IMR-90 (cell line): ENCODE measurements at regions not wholly inside any gene's neighbourhood (a gene's known extent, or its start where the extent isn't known, plus 50 kb on each side); places are given as distances from the start of the nearest gene placed in this dataset.

Experiments used
- ATAC-seq: fragments of 200-7000 bp; cut with Tn5 transposase; 2 replicates; pipeline ENCODE4 v1.9.1; 2020; ENCODE audit warnings: low read depth, mild to moderate bottlenecking, moderate library complexity
- BruUV-seq: library from RNA; stranded (reverse); fragments of 400-500 nt; replicated peaks from 2 replicates; lab custom pipeline; 2021; lab: Mats Ljungman, UMichigan
- CTCF ChIA-PET: fragments of 300-600 bp; formaldehyde crosslinking; extraction: SDS; loops from one replicate; lab custom pipeline; 2021; ENCODE audit warnings: antibody characterized with exemption; lab: Yijun Ruan, JAX
- POLR2A ChIA-PET: fragments of 300-600 bp; sonication (Branson Sonifier 250); formaldehyde crosslinking; loops from one replicate; lab custom pipeline; 2022; ENCODE audit warnings: antibody characterized with exemption; ENCODE audit not compliant: unreplicated experiment; lab: Charles Lee
- DNase-seq: peaks from one replicate; pipeline ENCODE4 v3.0.0; 2013
- H2AFZ ChIP-seq: replicated peaks from 2 replicates; pipeline ENCODE3; 2013; ENCODE audit warnings: low read length, mild to moderate bottlenecking; ENCODE audit not compliant: poor library complexity
- H2AK5ac ChIP-seq: 2 replicates; pipeline ENCODE4 v1.6.1; 2013; ENCODE audit warnings: low read depth, low read length, inconsistent platforms
- H2AK9ac ChIP-seq: replicated peaks from 2 replicates; pipeline ENCODE3; 2013; ENCODE audit warnings: mild to moderate bottlenecking, low read depth, low read length, moderate library complexity; ENCODE audit not compliant: poor library complexity
- H2BK120ac ChIP-seq: 2 replicates; pipeline ENCODE4 v1.6.1; 2013; ENCODE audit warnings: low read depth, low read length, inconsistent platforms
- H2BK15ac ChIP-seq: 3 replicates; pipeline ENCODE4 v1.6.1; 2013; ENCODE audit warnings: low read depth, low read length, inconsistent platforms
- H2BK20ac ChIP-seq: 2 replicates; pipeline ENCODE4 v1.6.1; 2013; ENCODE audit warnings: low read depth, mild to moderate bottlenecking, inconsistent platforms, low read length, moderate library complexity
- H2BK5ac ChIP-seq: 2 replicates; pipeline ENCODE4 v1.6.1; 2013; ENCODE audit warnings: mild to moderate bottlenecking, low read depth, low read length, inconsistent platforms; ENCODE audit not compliant: poor library complexity, severe bottlenecking
- H3K14ac ChIP-seq: replicated peaks from 2 replicates; pipeline ENCODE4 v1.6.1; 2013; ENCODE audit warnings: low read depth, low read length, inconsistent platforms
- H3K18ac ChIP-seq: 2 replicates; pipeline ENCODE4 v1.6.1; 2013; ENCODE audit warnings: low read depth, low read length, control low read depth
- H3K23ac ChIP-seq: 2 replicates; pipeline ENCODE4 v1.6.1; 2013; ENCODE audit warnings: low read depth, low read length, inconsistent platforms
- H3K27ac ChIP-seq: 2 replicates; pipeline ENCODE4 v1.5.1; 2013; ENCODE audit warnings: mild to moderate bottlenecking, control low read depth, low read length; ENCODE audit not compliant: insufficient read depth
- H3K27me3 ChIP-seq: 2 replicates; pipeline ENCODE4 v1.6.1; 2013; ENCODE audit warnings: low read length; ENCODE audit not compliant: control insufficient read depth, insufficient read depth
- H3K36me3 ChIP-seq: 2 replicates; pipeline ENCODE4 v1.6.1; 2013; ENCODE audit warnings: low read length, mixed read lengths; ENCODE audit not compliant: control insufficient read depth, insufficient read depth
- H3K4ac ChIP-seq: 2 replicates; pipeline ENCODE4 v1.6.1; 2013; ENCODE audit warnings: low read depth, low read length, inconsistent platforms
- H3K4me1 ChIP-seq: 2 replicates; pipeline ENCODE4 v1.6.1; 2013; ENCODE audit warnings: low read length, mixed read lengths; ENCODE audit not compliant: control insufficient read depth, insufficient read depth
- H3K4me2 ChIP-seq: 2 replicates; pipeline ENCODE4 v1.6.1; 2013; ENCODE audit warnings: low read depth, mild to moderate bottlenecking, control low read depth, low read length, moderate library complexity
- H3K4me3 ChIP-seq: 2 replicates; pipeline ENCODE4 v1.5.1; 2013; ENCODE audit warnings: low read depth, mild to moderate bottlenecking, control low read depth, low read length, moderate library complexity; ENCODE audit not compliant: insufficient read depth
- H3K56ac ChIP-seq: 2 replicates; pipeline ENCODE4 v1.6.1; 2013; ENCODE audit warnings: low read length, inconsistent platforms; ENCODE audit not compliant: insufficient read depth; ENCODE audit errors: extremely low read depth
- H3K79me1 ChIP-seq, 2 experiments: 2 replicates each; pipeline ENCODE4 v1.6.1; 2013; ENCODE audit warnings: low read length in 2 of 2, inconsistent platforms in 1 of 2, low read depth in 1 of 2
- H3K9ac ChIP-seq: 2 replicates; pipeline ENCODE4 v1.6.1; 2013; ENCODE audit warnings: low read depth, low read length, control low read depth
- H3K9me1 ChIP-seq: 2 replicates; pipeline ENCODE4 v1.6.1; 2013; ENCODE audit warnings: low read length, inconsistent platforms; ENCODE audit not compliant: insufficient read depth
- H3K9me3 ChIP-seq: 2 replicates; pipeline ENCODE4 v1.6.1; 2013; ENCODE audit warnings: low read length; ENCODE audit not compliant: control insufficient read depth, insufficient read depth
- H4K20me1 ChIP-seq: 2 replicates; pipeline ENCODE4 v1.6.1; 2013; ENCODE audit warnings: low read length, inconsistent platforms; ENCODE audit not compliant: insufficient read depth
- H4K5ac ChIP-seq: 2 replicates; pipeline ENCODE4 v1.6.1; 2013; ENCODE audit warnings: mild to moderate bottlenecking, low read depth, low read length, control low read depth
- H4K8ac ChIP-seq, 2 experiments: 2 replicates each; pipeline ENCODE4 v1.6.1; 2013; ENCODE audit warnings: low read depth in 2 of 2, low read length in 2 of 2, control low read depth in 1 of 2, inconsistent platforms in 1 of 2
- H4K91ac ChIP-seq: 2 replicates; pipeline ENCODE4 v1.6.1; 2013; ENCODE audit warnings: low read depth, low read length, inconsistent platforms; ENCODE audit not compliant: insufficient read depth
- BHLHE40 ChIP-seq: fragments of 150-350 bp; IDR thresholded peaks from 2 replicates; pipeline ENCODE4 v1.6.1; 2016; ENCODE audit warnings: mild to moderate bottlenecking, low read depth, low read length
- CEBPB ChIP-seq: IDR thresholded peaks from 2 replicates; pipeline ENCODE4 v1.6.1; 2012; ENCODE audit warnings: low read depth, low read length, improper control_type of control experiment
- FOS ChIP-seq: fragments of 150-350 bp; IDR thresholded peaks from 2 replicates; pipeline ENCODE4 v1.6.1; 2016; ENCODE audit warnings: low read depth, low read length
- MAZ ChIP-seq: IDR thresholded peaks from 2 replicates; pipeline ENCODE4 v1.6.1; 2012; ENCODE audit warnings: low read depth, mild to moderate bottlenecking, low read length, improper control_type of control experiment, moderate library complexity, borderline replicate concordance
- MXI1 ChIP-seq: IDR thresholded peaks from 2 replicates; pipeline ENCODE4 v1.6.1; 2012; ENCODE audit warnings: low read depth, mild to moderate bottlenecking, low read length, moderate library complexity, borderline replicate concordance
- NFE2L2 ChIP-seq: fragments of 150-350 bp; IDR thresholded peaks from 2 replicates; pipeline ENCODE4 v1.6.1; 2016; ENCODE audit warnings: low read depth, mild to moderate bottlenecking, low read length
- RFX5 ChIP-seq: IDR thresholded peaks from 2 replicates; pipeline ENCODE4 v1.8.0; 2012; ENCODE audit warnings: low read depth, mild to moderate bottlenecking, low read length, moderate library complexity
- WGBS, 2 experiments: methylation state at CpG; one replicate each; pipeline versions ENCODE4 v1.1.5 to v1.1.7; 2013; ENCODE audit warnings: missing lambda C conversion rate in 2 of 2; ENCODE audit not compliant: insufficient read length in 1 of 2; ENCODE audit errors: extremely low coverage in 2 of 2; 5-methylcytosine and 5-hydroxymethylcytosine counted together
- dilution Hi-C: fragments of 300-500 bp; cut with HindIII; formaldehyde crosslinking; loops from one replicate; pipeline ENCODE4 v1.14.3; 2018; ENCODE audit warnings: low sequenced_read_pairs; ENCODE audit not compliant: unreplicated experiment
- in situ Hi-C: fragments of 300-500 bp; cut with MboI; formaldehyde crosslinking; loops from 3 replicates; pipeline ENCODE4 v1.14.3; 2019; ENCODE audit warnings: low sequenced_read_pairs, inconsistent platforms, mixed read lengths
- intact Hi-C: fragments of 100-400 bp; cut with micrococcal nuclease; formaldehyde crosslinking; loops from 2 replicates; pipeline ENCODE4 v1.10.0; 2022

DNA sequence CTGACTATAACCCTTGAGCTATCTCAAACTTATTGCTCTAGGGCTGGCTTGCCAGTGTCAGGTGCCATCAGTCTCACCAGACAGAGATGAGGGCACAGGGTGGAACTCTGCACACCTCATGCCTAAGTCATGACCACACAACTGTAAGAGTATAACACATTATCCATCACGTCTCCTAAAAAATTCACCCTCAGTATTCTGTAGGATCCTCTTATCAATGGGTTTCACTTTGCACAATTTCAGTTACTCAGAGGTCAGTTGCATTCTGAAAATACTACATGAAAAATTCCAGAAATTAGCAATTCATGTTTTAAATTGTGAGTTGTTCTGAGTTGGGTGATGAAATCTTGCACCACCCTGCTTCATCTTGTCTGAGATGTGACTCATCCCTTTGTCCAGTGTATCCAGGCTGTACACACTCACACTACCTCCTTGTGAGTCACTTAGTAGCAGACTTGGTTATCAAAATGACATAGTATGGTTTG lies 690.9 kb upstream of the CDH18 start:
- H4K20me1 ChIP-seq = no peaks in the 10 kb centered on the region
- TF ChIP-seq MAZ (no peak), MXI1 (no peak), RFX5 (no peak), NFE2L2 (no peak), BHLHE40 (0 out of 2 replicates have a peak, but pooled peaks have one; percentile 4), CEBPB (peak; percentile 93), FOS (peak; percentile 92)
- H3K79me1 ChIP-seq = no peaks in the 10 kb centered on the region
- in situ Hi-C loops = no loop called here
- no peak overlapping the region for H4K5ac ChIP-seq
- ATAC-seq = no peak
- DNase-seq = peak; percentile 86
- dilution Hi-C loops = no loop called here
- H3K56ac ChIP-seq = no peak overlapping the region
- peaks cover 2% of the 10 kb centered on the region; the same call in 1 of the 2 replicates for H3K9me3 ChIP-seq
- no TSS peak for BruUV-seq
- H3K4me2 ChIP-seq = no peak overlapping the region
- no peak overlapping the region for H3K14ac ChIP-seq
- H3K23ac ChIP-seq = no peak overlapping the region
- no peak overlapping the region for H2AFZ ChIP-seq
- intact Hi-C loops = no loop called here
- no peak overlapping the region for H2BK15ac ChIP-seq
- no peaks in the 10 kb centered on the region for H3K4me1 ChIP-seq
- POLR2A ChIA-PET = no interaction called here
- no peak overlapping the region for H2BK120ac ChIP-seq
- no peak overlapping the region for H3K9ac ChIP-seq
- no peak overlapping the region for H4K8ac ChIP-seq
- no peaks in the 10 kb centered on the region for H3K9me1 ChIP-seq
- no peak overlapping the region for H3K27ac ChIP-seq
- H3K36me3 ChIP-seq = no peaks in the 10 kb centered on the region
- H3K27me3 ChIP-seq = no peaks in the 10 kb centered on the region
- H3K4me3 ChIP-seq = no peak overlapping the region
- CTCF ChIA-PET = no interaction called here
- no peak overlapping the region for H2AK5ac ChIP-seq
- H2AK9ac ChIP-seq = no peak overlapping the region
- no peak overlapping the region for H3K18ac ChIP-seq
- no peak overlapping the region for H2BK20ac ChIP-seq
- H2BK5ac ChIP-seq = no peak overlapping the region
- no CpG with 5 or more reads among the region's 1 CpG for whole genome bisulfite sequencing, 2 experiments
- H4K91ac ChIP-seq = peak overlapping the region; percentile 52; the same call in 1 of the 2 replicates
- H3K4ac ChIP-seq = no peak overlapping the region
